Adrenal gland (tissue), 9 donors: ENCODE measurements at regions not wholly inside any gene's neighbourhood (a gene's known extent, or its start where the extent isn't known, plus 50 kb on each side); places are given as distances from the start of the nearest gene placed in this dataset.
"Not testable (repeated sequence)": the region's sequence is repeated elsewhere in the genome, so short reads cannot be mapped to it uniquely, and the experiment has no call there.

Experiments
- DNase-seq, 7 donors: peaks; one replicate each; pipeline ENCODE4 v3.0.0-alpha.2; 2019 to 2020
- H3K27ac ChIP-seq, 5 donors: fragments of 200-600 bp; sonication (generic) in 4 of 5; 1 replicate in 3 of 5; 2 replicates in 2 of 5; pipeline versions ENCODE4 v1.5.1 to v1.8.0; 2016 to 2020; ENCODE audit warnings: mild to moderate bottlenecking in 1 of 5
- H3K27me3 ChIP-seq: fragments of 200-600 bp; 2 replicates; pipeline ENCODE4 v1.8.0; 2021
- H3K36me3 ChIP-seq, 2 donors: fragments of 200-600 bp; replicated peaks in 1 of 2; 1 replicate in 1 of 2; 2 replicates in 1 of 2; pipeline versions ENCODE4 v1.5.1 to v1.8.0; 2018 to 2022
- H3K4me1 ChIP-seq, 2 donors: fragments of 200-600 bp; replicated peaks in 1 of 2; 1 replicate in 1 of 2; 2 replicates in 1 of 2; pipeline versions ENCODE4 v1.5.1 to v1.8.0; 2018 to 2021
- H3K4me3 ChIP-seq, 4 donors: fragments of 200-600 bp; sonication (generic) in 3 of 4; one replicate each; pipeline ENCODE4 v1.5.1; 2016 to 2018
- H3K9me3 ChIP-seq, 3 donors: fragments of 200-600 bp; sonication (generic) in 1 of 3; replicated peaks in 1 of 3; 1 replicate in 2 of 3; 2 replicates in 1 of 3; pipeline versions ENCODE4 v1.5.1 to v1.8.0; 2016 to 2021
- CTCF ChIP-seq, 6 experiments: fragments of 450-650 bp in 4 of 6; fragments of 200-600 bp in 2 of 6; sonication (generic) in 1 of 6; IDR thresholded peaks; 1 replicate in 5 of 6; 2 replicates in 1 of 6; pipeline versions ENCODE4 v1.5.1 to v1.8.0; 2016 to 2021; ENCODE audit warnings: antibody characterized with exemption in 6 of 6, mild to moderate bottlenecking in 2 of 6, moderate library complexity in 1 of 6
- POLR2A ChIP-seq, 2 donors: fragments of 450-650 bp; IDR thresholded peaks; one replicate each; pipeline ENCODE4 v1.6.1; 2017; ENCODE audit warnings: antibody characterized with exemption in 2 of 2, mild to moderate bottlenecking in 2 of 2, moderate library complexity in 1 of 2
- WGBS, 4 donors: extraction: QIAGEN DNeasy Blood & Tissue Kit in 2 of 4; methylation state at CpG; one replicate each; pipeline versions ENCODE4 v1.1.5 to v1.1.7; 2013 to 2017; 5-methylcytosine and 5-hydroxymethylcytosine counted together
- intact Hi-C, 2 donors: fragments of 100-400 bp; cut with DNase I; formaldehyde crosslinking; loops; one replicate each; pipeline versions ENCODE4 v1.14.1 to v1.15.0; 2022 to 2023
- donor health status: healthy with polysubstance abuse.
- donor health status: Bipolar disorder and iron deficiency.
- donor health status: DM: yes; HTN: yes; CAD: no.
- donor health status: DM: no; HTN: no; CAD: no.
- donor health status: DM: no; HTN: no; CAD: no.

- intact Hi-C loops: no loop called here
- no peak for TF ChIP-seq CTCF (IDR thresholded peaks at IDR 0.05)
- no peak for TF ChIP-seq POLR2A (IDR thresholded peaks at IDR 0.05)
- WGBS, 4 donors: 41 to 61% (median 57%) methylated on average over 6 of the region's 6 CpGs
- H3K27me3 ChIP-seq: peaks cover 25% of the 10 kb centered on the region
- H3K4me3 ChIP-seq: no peak overlapping the region
- no peaks in the 10 kb centered on the region for H3K36me3 ChIP-seq
- H3K4me1 ChIP-seq: no peaks in the 10 kb centered on the region
- H3K27ac ChIP-seq: peak overlapping the region in 1 of 5 donors; percentile 10
- DNase-seq: no peak
- H3K9me3 ChIP-seq: no peaks in the 10 kb centered on the region
Measured at GRCh38 chrX:50967736-50968135, 57.2 kb downstream of the BMP15 start.

- H3K27ac ChIP-seq, H3K36me3 ChIP-seq, DNase-seq, H3K4me3 ChIP-seq, H3K9me3 ChIP-seq, H3K4me1 ChIP-seq, intact Hi-C loops: not testable (repeated sequence)
- peaks cover 23% of the 10 kb centered on the region for H3K27me3 ChIP-seq
- WGBS, 4 donors: 75 to 89% (median 78%) methylated on average over 6 to 7 of the region's 7 CpGs
Measured at GRCh38 chrX:50968871-50969635, 58.5 kb downstream of the BMP15 start.

- 60 to 82% (median 73%) methylated on average over 2 of the region's 2 CpGs for WGBS, 4 donors
Measured at GRCh38 chrX:50971395-50971794, 60.9 kb downstream of the BMP15 start.

DNA sequence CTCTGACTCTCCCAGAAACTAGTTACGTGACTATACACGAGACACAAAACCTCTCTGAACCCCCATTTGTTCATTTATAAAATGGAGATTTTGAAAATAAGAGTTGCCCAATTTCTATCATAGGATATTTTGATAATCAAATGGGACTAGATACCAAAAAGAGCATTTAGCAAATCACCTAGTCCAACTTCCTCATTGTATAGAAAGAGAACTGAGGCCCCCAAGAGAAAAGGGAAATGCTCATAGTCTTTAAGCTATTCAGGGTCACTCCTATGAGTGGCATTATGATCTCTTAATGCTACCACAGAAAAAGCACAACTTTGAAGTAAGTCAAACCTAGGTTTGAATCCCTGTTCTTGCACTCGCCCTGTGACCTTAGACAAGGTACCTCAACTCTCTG lies 62.7 kb downstream of the BMP15 start:
- TF ChIP-seq CTCF (IDR thresholded peaks at IDR 0.05): no peak
- TF ChIP-seq POLR2A (IDR thresholded peaks at IDR 0.05): no peak
- no peak for DNase-seq
- intact Hi-C loops: no loop called here
- Histone ChIP-seq H3K9me3 (no peaks in the 10 kb centered on the region), H3K4me1 (no peaks in the 10 kb centered on the region), H3K36me3 (no peaks in the 10 kb centered on the region), H3K4me3 (no peak overlapping the region), H3K27me3 (peaks cover 23% of the 10 kb centered on the region), H3K27ac (no peak overlapping the region)
- 63 to 87% (median 76%) methylated on average over 3 of the region's 3 CpGs for WGBS, 4 donors

More at GRCh38 chrX:50971395-50971794, 60.9 kb downstream of the BMP15 start:
- TF ChIP-seq CTCF (IDR thresholded peaks at IDR 0.05): no peak
- no peak for TF ChIP-seq POLR2A (IDR thresholded peaks at IDR 0.05)
- Histone ChIP-seq H3K4me3 (no peak overlapping the region), H3K36me3 (no peaks in the 10 kb centered on the region), H3K4me1 (no peaks in the 10 kb centered on the region), H3K27me3 (peaks cover 23% of the 10 kb centered on the region), H3K27ac (no peak overlapping the region), H3K9me3 (no peaks in the 10 kb centered on the region)
- intact Hi-C loops: no loop called here
- DNase-seq: peak in 3 of 7 donors; percentile 16 to 20 (median 18)
